DND-41 (cell line): ENCODE measurements at regions not wholly inside any gene's neighbourhood (a gene's known extent, or its start where the extent isn't known, plus 50 kb on each side); places are given as distances from the start of the nearest gene placed in this dataset.

Source experiments
- EZH2 ChIP-seq: IDR thresholded peaks from 3 replicates; pipeline ENCODE4 v1.6.1; 2012; ENCODE audit warnings: borderline replicate concordance, low read depth, mild to moderate bottlenecking, moderate library complexity, low read length, inconsistent platforms; ENCODE audit not compliant: severe bottlenecking
- TF ChIP-seq, protein P1 (sequence below): IDR thresholded peaks from 2 replicates; pipeline ENCODE4 v1.5.1; 2012; ENCODE audit warnings: borderline replicate concordance, low read length, moderate library complexity, mild to moderate bottlenecking; ENCODE audit not compliant: poor library complexity, severe bottlenecking; ENCODE audit errors: extremely low read depth

- TF ChIP-seq, protein P1, sequence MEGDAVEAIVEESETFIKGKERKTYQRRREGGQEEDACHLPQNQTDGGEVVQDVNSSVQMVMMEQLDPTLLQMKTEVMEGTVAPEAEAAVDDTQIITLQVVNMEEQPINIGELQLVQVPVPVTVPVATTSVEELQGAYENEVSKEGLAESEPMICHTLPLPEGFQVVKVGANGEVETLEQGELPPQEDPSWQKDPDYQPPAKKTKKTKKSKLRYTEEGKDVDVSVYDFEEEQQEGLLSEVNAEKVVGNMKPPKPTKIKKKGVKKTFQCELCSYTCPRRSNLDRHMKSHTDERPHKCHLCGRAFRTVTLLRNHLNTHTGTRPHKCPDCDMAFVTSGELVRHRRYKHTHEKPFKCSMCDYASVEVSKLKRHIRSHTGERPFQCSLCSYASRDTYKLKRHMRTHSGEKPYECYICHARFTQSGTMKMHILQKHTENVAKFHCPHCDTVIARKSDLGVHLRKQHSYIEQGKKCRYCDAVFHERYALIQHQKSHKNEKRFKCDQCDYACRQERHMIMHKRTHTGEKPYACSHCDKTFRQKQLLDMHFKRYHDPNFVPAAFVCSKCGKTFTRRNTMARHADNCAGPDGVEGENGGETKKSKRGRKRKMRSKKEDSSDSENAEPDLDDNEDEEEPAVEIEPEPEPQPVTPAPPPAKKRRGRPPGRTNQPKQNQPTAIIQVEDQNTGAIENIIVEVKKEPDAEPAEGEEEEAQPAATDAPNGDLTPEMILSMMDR, result no peak
- no peak for TF ChIP-seq EZH2
Observed at GRCh38 chr10:62517252-62517651, 143.1 kb downstream of the ZNF365 start.
